Liver (tissue), 8 donors: ENCODE measurements at regions not wholly inside any gene's neighbourhood (a gene's known extent, or its start where the extent isn't known, plus 50 kb on each side); places are given as distances from the start of the nearest gene placed in this dataset.

Experiments
- DNase-seq: peaks from one replicate; pipeline ENCODE4 v3.0.0-alpha.2; 2017; ENCODE audit warnings: low spot score
- H3K27ac ChIP-seq, 2 donors: one replicate each; pipeline ENCODE4 v1.7.0; 2013; ENCODE audit warnings: inconsistent platforms in 2 of 2, low read length in 2 of 2, control low read depth in 1 of 2, low read depth in 1 of 2, mild to moderate bottlenecking in 1 of 2
- H3K27me3 ChIP-seq, 4 donors: one replicate each; pipeline versions ENCODE4 v1.6.1 to v1.7.0; 2013; ENCODE audit warnings: low read length in 3 of 4, inconsistent platforms in 1 of 4, mild to moderate bottlenecking in 1 of 4, moderate library complexity in 1 of 4; ENCODE audit not compliant: control insufficient read depth in 4 of 4, insufficient read depth in 4 of 4
- H3K36me3 ChIP-seq, 4 donors: one replicate each; pipeline versions ENCODE4 v1.6.1 to v1.7.0; 2013; ENCODE audit warnings: low read length in 3 of 4, mild to moderate bottlenecking in 3 of 4, low read depth in 1 of 4, moderate library complexity in 1 of 4; ENCODE audit not compliant: control insufficient read depth in 4 of 4, insufficient read depth in 3 of 4
- H3K4me1 ChIP-seq, 4 donors: one replicate each; pipeline versions ENCODE4 v1.6.1 to v1.7.0; 2013; ENCODE audit warnings: low read length in 3 of 4, mild to moderate bottlenecking in 3 of 4, moderate library complexity in 1 of 4; ENCODE audit not compliant: control insufficient read depth in 4 of 4, insufficient read depth in 4 of 4
- H3K4me3 ChIP-seq, 3 donors: one replicate each; pipeline versions ENCODE4 v1.6.1 to v1.7.0; 2013; ENCODE audit warnings: low read length in 3 of 3, control low read depth in 1 of 3, low read depth in 1 of 3, mild to moderate bottlenecking in 1 of 3
- H3K9ac ChIP-seq, 2 donors: one replicate each; pipeline ENCODE4 v1.7.0; 2013; ENCODE audit warnings: low read length in 2 of 2, mild to moderate bottlenecking in 2 of 2, moderate library complexity in 2 of 2, control low read depth in 1 of 2, low read depth in 1 of 2
- H3K9me3 ChIP-seq, 4 donors: one replicate each; pipeline versions ENCODE4 v1.6.1 to v1.7.0; 2013; ENCODE audit warnings: low read length in 3 of 4; ENCODE audit not compliant: control insufficient read depth in 4 of 4
- ATF3 ChIP-seq: IDR thresholded peaks from 2 replicates; pipeline ENCODE4 v1.6.1; 2016; ENCODE audit warnings: antibody characterized with exemption
- CTCF ChIP-seq: fragments of 150-350 bp; IDR thresholded peaks from 2 replicates; pipeline ENCODE4 v1.5.1; 2017; ENCODE audit warnings: improper control_type of control experiment, low read depth, low read length; ENCODE audit not compliant: missing input control
- EGR1 ChIP-seq, 2 donors: IDR thresholded peaks; 2 replicates each; pipeline ENCODE4 v1.6.1; 2016 to 2018; ENCODE audit warnings: antibody characterized with exemption in 2 of 2, low read depth in 2 of 2
- FOXA1 ChIP-seq: IDR thresholded peaks from 2 replicates; pipeline ENCODE4 v1.6.1; 2016; ENCODE audit warnings: antibody characterized with exemption
- FOXA2 ChIP-seq: IDR thresholded peaks from 2 replicates; pipeline ENCODE4 v1.6.1; 2016; ENCODE audit warnings: antibody characterized with exemption
- GABPA ChIP-seq, 2 donors: IDR thresholded peaks in 1 of 2; conservative IDR thresholded peaks in 1 of 2; 2 replicates each; pipeline ENCODE4 v1.6.1; 2016; ENCODE audit warnings: antibody characterized with exemption in 2 of 2, mild to moderate bottlenecking in 1 of 2, moderate library complexity in 1 of 2
- HNF4A ChIP-seq, 2 donors: conservative IDR thresholded peaks; 2 replicates each; pipeline ENCODE4 v1.6.1; 2016; ENCODE audit warnings: antibody characterized with exemption in 2 of 2, mild to moderate bottlenecking in 2 of 2
- HNF4G ChIP-seq: IDR thresholded peaks from 2 replicates; pipeline ENCODE4 v1.6.1; 2016; ENCODE audit warnings: antibody characterized with exemption
- JUND ChIP-seq, 2 donors: IDR thresholded peaks; 2 replicates each; pipeline ENCODE4 v1.6.1; 2016; ENCODE audit warnings: antibody characterized with exemption in 2 of 2
- NR2F2 ChIP-seq: IDR thresholded peaks from 2 replicates; pipeline ENCODE4 v1.6.1; 2016; ENCODE audit warnings: antibody characterized with exemption
- RAD21 ChIP-seq, 2 donors: IDR thresholded peaks; 2 replicates each; pipeline ENCODE4 v1.6.1; 2016; ENCODE audit warnings: antibody characterized with exemption in 2 of 2, mild to moderate bottlenecking in 2 of 2
- REST ChIP-seq: IDR thresholded peaks from 2 replicates; pipeline ENCODE4 v1.6.1; 2016; ENCODE audit warnings: antibody characterized with exemption, mild to moderate bottlenecking
- RXRA ChIP-seq, 2 donors: IDR thresholded peaks; 2 replicates each; pipeline ENCODE4 v1.6.1; 2017 to 2018; ENCODE audit warnings: antibody characterized with exemption in 2 of 2, mild to moderate bottlenecking in 1 of 2
- SP1 ChIP-seq: IDR thresholded peaks from 2 replicates; pipeline ENCODE4 v1.6.1; 2018; ENCODE audit warnings: antibody characterized with exemption, mild to moderate bottlenecking
- TAF1 ChIP-seq: conservative IDR thresholded peaks from 2 replicates; pipeline ENCODE4 v1.6.1; 2016; ENCODE audit warnings: antibody characterized with exemption, mild to moderate bottlenecking
- YY1 ChIP-seq: IDR thresholded peaks from 2 replicates; pipeline ENCODE4 v1.6.1; 2016; ENCODE audit warnings: antibody characterized with exemption, mild to moderate bottlenecking
- WGBS: extraction: QIAGEN DNeasy Blood & Tissue Kit; methylation state at CpG from one replicate; pipeline ENCODE4 v1.1.7; 2013; 5-methylcytosine and 5-hydroxymethylcytosine counted together
- TF ChIP-seq, protein P1 (sequence below): IDR thresholded peaks from 2 replicates; pipeline ENCODE4 v1.6.1; 2016; ENCODE audit warnings: antibody characterized with exemption
- TF ChIP-seq, protein P2 (sequence below): IDR thresholded peaks from 2 replicates; pipeline ENCODE4 v1.6.1; 2016; ENCODE audit warnings: antibody characterized with exemption
- donor health status: healthy.
- donor health status: healthy.
- donor health status: healthy.
- donor health status: healthy.
- donor health status: healthy.

DNA sequence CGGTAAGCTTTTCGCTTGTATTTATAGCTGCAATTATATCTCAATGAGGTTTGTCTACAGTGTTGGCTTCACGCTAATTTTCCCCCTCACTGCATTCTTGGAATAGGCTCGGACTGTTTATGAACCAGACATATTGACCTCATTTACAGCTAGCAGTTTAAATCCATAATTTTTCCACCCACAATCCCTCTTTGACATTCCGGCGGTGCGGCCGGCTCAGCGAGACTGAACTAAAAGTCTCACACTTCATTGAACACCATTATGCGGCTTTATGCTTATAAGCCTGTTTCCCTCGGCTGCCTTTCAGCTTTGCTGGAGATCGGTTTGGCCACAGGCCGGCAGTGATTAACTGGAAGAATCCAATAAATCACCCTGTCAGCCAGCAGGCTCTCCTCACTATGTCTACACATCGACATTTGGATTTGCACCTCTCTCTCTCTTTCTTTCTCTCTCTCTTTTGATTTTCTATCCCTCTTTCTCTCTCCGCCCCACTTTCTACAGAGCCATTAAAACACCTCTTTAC is 315.0 kb upstream of the TLE4 start:
- H3K27me3 ChIP-seq, result peaks cover 0 to 5% (median under 1%) of the 10 kb centered on the region in 4 donors
- 49% methylated on average over 15 of the region's 15 CpGs for WGBS
- no peak for TF ChIP-seq NR2F2
- no peak for TF ChIP-seq SP1
- TF ChIP-seq YY1, result no peak
- no peak for TF ChIP-seq TAF1
- TF ChIP-seq CTCF, result no peak
- no peak for TF ChIP-seq FOXA2
- TF ChIP-seq EGR1 (IDR thresholded peaks at IDR 0.05; ENCODE audit: low read depth in 2 of 2), result no peak
- no peak for TF ChIP-seq FOXA1
- TF ChIP-seq REST, result no peak
- no peak for TF ChIP-seq HNF4A (conservative IDR thresholded peaks at IDR 0.05)
- no peak for TF ChIP-seq JUND (IDR thresholded peaks at IDR 0.05)
- no peak for TF ChIP-seq GABPA (IDR thresholded peaks at IDR 0.05 in 1 of 2, conservative IDR thresholded peaks at IDR 0.05 in 1 of 2)
- TF ChIP-seq, protein P1, sequence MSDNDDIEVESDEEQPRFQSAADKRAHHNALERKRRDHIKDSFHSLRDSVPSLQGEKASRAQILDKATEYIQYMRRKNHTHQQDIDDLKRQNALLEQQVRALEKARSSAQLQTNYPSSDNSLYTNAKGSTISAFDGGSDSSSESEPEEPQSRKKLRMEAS, result no peak
- no peak for TF ChIP-seq ATF3
- TF ChIP-seq RAD21 (IDR thresholded peaks at IDR 0.05), result no peak
- TF ChIP-seq RXRA (IDR thresholded peaks at IDR 0.05), result no peak
- TF ChIP-seq, protein P2, sequence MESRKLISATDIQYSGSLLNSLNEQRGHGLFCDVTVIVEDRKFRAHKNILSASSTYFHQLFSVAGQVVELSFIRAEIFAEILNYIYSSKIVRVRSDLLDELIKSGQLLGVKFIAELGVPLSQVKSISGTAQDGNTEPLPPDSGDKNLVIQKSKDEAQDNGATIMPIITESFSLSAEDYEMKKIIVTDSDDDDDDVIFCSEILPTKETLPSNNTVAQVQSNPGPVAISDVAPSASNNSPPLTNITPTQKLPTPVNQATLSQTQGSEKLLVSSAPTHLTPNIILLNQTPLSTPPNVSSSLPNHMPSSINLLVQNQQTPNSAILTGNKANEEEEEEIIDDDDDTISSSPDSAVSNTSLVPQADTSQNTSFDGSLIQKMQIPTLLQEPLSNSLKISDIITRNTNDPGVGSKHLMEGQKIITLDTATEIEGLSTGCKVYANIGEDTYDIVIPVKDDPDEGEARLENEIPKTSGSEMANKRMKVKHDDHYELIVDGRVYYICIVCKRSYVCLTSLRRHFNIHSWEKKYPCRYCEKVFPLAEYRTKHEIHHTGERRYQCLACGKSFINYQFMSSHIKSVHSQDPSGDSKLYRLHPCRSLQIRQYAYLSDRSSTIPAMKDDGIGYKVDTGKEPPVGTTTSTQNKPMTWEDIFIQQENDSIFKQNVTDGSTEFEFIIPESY, result no peak
- no peak for TF ChIP-seq HNF4G
- H3K27ac ChIP-seq, result no peak overlapping the region
- no peak for DNase-seq
- no peaks in the 10 kb centered on the region for H3K36me3 ChIP-seq
- H3K9me3 ChIP-seq, result no peaks in the 10 kb centered on the region
- H3K4me3 ChIP-seq, result no peak overlapping the region
- H3K4me1 ChIP-seq, result no peaks in the 10 kb centered on the region
- H3K9ac ChIP-seq, result no peak overlapping the region
